Keratinocyte (primary cell): ENCODE measurements at regions not wholly inside any gene's neighbourhood (a gene's known extent, or its start where the extent isn't known, plus 50 kb on each side); places are given as distances from the start of the nearest gene placed in this dataset.

Experiments used
- DNase-seq: peaks from one replicate; pipeline ENCODE4 v3.0.0-alpha.2; 2011; ENCODE audit warnings: low read depth, missing footprints, low spot score
- FAIRE-seq: peaks from 2 replicates; lab custom pipeline; 2011; peaks lifted over from hg19 to GRCh38; lab: Jason Lieb, UNC
- H2AFZ ChIP-seq: 2 replicates; pipeline ENCODE4 v1.6.0; 2012; ENCODE audit warnings: low read length, control low read depth, inconsistent platforms; ENCODE audit not compliant: control insufficient read depth
- H3K27ac ChIP-seq: 2 replicates; pipeline ENCODE4 v1.5.1; 2011; ENCODE audit warnings: low read length; ENCODE audit not compliant: control insufficient read depth, insufficient read depth
- H3K27me3 ChIP-seq: 3 replicates; pipeline ENCODE4 v1.6.0; 2011; ENCODE audit warnings: low read length; ENCODE audit not compliant: control insufficient read depth, insufficient read depth; ENCODE audit errors: extremely low read depth
- H3K36me3 ChIP-seq, 2 experiments: 2 replicates in 1 of 2; 3 replicates in 1 of 2; pipeline ENCODE4 v1.5.1; 2011; ENCODE audit warnings: low read length in 2 of 2, mild to moderate bottlenecking in 1 of 2; ENCODE audit not compliant: control insufficient read depth in 2 of 2, insufficient read depth in 2 of 2; ENCODE audit errors: extremely low read depth in 1 of 2
- H3K4me1 ChIP-seq: 3 replicates; pipeline ENCODE4 v1.5.1; 2011; ENCODE audit warnings: low read length; ENCODE audit not compliant: control insufficient read depth, insufficient read depth; ENCODE audit errors: extremely low read depth
- H3K4me2 ChIP-seq: 3 replicates; pipeline ENCODE4 v1.6.0; 2011; ENCODE audit warnings: low read depth, low read length; ENCODE audit not compliant: control insufficient read depth, insufficient read depth; ENCODE audit errors: extremely low read depth
- H3K4me3 ChIP-seq, 3 experiments: fragments of 200-600 bp in 1 of 3; sonication (generic) in 1 of 3; 2 replicates in 2 of 3; 3 replicates in 1 of 3; pipeline ENCODE4 v1.5.1; 2011 to 2016; ENCODE audit warnings: low read length in 3 of 3, mild to moderate bottlenecking in 3 of 3, control low read depth in 2 of 3, inconsistent platforms in 1 of 3, low read depth in 1 of 3, mixed read lengths in 1 of 3, mixed run types in 1 of 3, moderate library complexity in 1 of 3; ENCODE audit not compliant: control insufficient read depth in 2 of 3, insufficient read depth in 2 of 3; ENCODE audit errors: extremely low read depth in 1 of 3
- H3K79me2 ChIP-seq: 2 replicates; pipeline ENCODE4 v1.6.0; 2012; ENCODE audit warnings: low read length; ENCODE audit not compliant: control insufficient read depth, insufficient read depth
- H3K9ac ChIP-seq: 3 replicates; pipeline ENCODE4 v1.6.0; 2011; ENCODE audit warnings: low read length; ENCODE audit not compliant: control insufficient read depth, insufficient read depth; ENCODE audit errors: extremely low read depth
- H3K9me1 ChIP-seq: 3 replicates; pipeline ENCODE4 v1.6.0; 2011; ENCODE audit warnings: low read length; ENCODE audit not compliant: control insufficient read depth, insufficient read depth; ENCODE audit errors: extremely low read depth
- H3K9me3 ChIP-seq: 2 replicates; pipeline ENCODE4 v1.5.1; 2012; ENCODE audit warnings: low read depth, low read length; ENCODE audit not compliant: control insufficient read depth
- H4K20me1 ChIP-seq: 3 replicates; pipeline ENCODE4 v1.6.0; 2011; ENCODE audit warnings: low read length; ENCODE audit not compliant: control insufficient read depth, insufficient read depth; ENCODE audit errors: extremely low read depth
- CTCF ChIP-seq, 3 experiments: IDR thresholded peaks in 1 of 3; conservative IDR thresholded peaks in 1 of 3; optimal IDR thresholded peaks in 1 of 3; 2 replicates in 2 of 3; 3 replicates in 1 of 3; pipeline versions ENCODE3 to v1.5.1; 2011; ENCODE audit warnings: low read length in 3 of 3, mild to moderate bottlenecking in 3 of 3, moderate library complexity in 2 of 3, control low read depth in 1 of 3, inconsistent platforms in 1 of 3; ENCODE audit not compliant: insufficient read depth in 2 of 3; ENCODE audit errors: extremely low read depth in 1 of 3
- EZH2 ChIP-seq: IDR thresholded peaks from one replicate; pipeline ENCODE4 v1.6.1; 2012; ENCODE audit warnings: inconsistent platforms, mild to moderate bottlenecking, low read length, moderate library complexity
- dilution Hi-C: fragments of 300-500 bp; cut with MboI; formaldehyde crosslinking; loops from one replicate; pipeline ENCODE4 v1.7.0; 2020; ENCODE audit warnings: low sequenced_read_pairs; ENCODE audit not compliant: extremely low pct_ligation_motif_present

GRCh38 chr10:131685007-131685406, 215.8 kb upstream of the PPP2R2D start:
- H3K4me3 ChIP-seq, result no peak overlapping the region
- H3K9me1 ChIP-seq, result no peaks in the 10 kb centered on the region
- no peaks in the 10 kb centered on the region for H3K79me2 ChIP-seq
- H4K20me1 ChIP-seq, result no peaks in the 10 kb centered on the region
- TF ChIP-seq CTCF (optimal IDR thresholded peaks at IDR 0.05 in 1 of 3, IDR thresholded peaks at IDR 0.05 in 1 of 3, conservative IDR thresholded peaks at IDR 0.05 in 1 of 3; ENCODE audit: extremely low read depth in 1 of 3, insufficient read depth in 2 of 3, low read length in 3 of 3), result no peak
- no peak for TF ChIP-seq EZH2
- H3K36me3 ChIP-seq, result no peaks in the 10 kb centered on the region
- peaks cover 20% of the 10 kb centered on the region for H3K9me3 ChIP-seq
- no peaks in the 10 kb centered on the region for H3K27me3 ChIP-seq
- dilution Hi-C loops, result no loop called here
- no peak overlapping the region for H3K27ac ChIP-seq
- DNase-seq (no peak), FAIRE-seq (no peak)
- no peaks in the 10 kb centered on the region for H3K4me1 ChIP-seq
- H3K9ac ChIP-seq, result no peak overlapping the region
- H3K4me2 ChIP-seq, result no peak overlapping the region
- H2AFZ ChIP-seq, result no peak overlapping the region

DNA sequence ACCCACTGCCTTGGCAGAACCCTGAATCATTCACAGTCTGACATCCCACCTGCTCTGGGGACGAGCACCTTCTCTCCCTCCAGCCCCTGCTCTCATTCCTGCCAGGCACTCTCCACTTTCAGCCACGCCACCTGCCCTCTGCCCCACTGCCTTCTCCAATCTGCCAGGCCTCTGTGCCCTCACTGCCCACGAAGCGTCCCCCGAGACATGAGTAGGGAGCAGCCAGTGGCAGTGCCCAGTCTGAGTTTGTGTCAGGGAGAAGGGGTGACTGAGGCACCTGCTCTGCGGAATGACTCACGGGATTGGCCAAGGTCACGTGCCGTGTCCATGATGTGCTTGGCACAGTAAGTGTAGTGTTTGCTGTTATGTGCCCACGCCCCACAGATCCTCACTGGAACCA, 215.2 kb upstream of the PPP2R2D start:
- no peak for FAIRE-seq
- H3K9me3 ChIP-seq, result peaks cover 20% of the 10 kb centered on the region
- DNase-seq, result no peak

More for the DNA sequence above, 215.2 kb upstream of the PPP2R2D start:
- Histone ChIP-seq H3K9ac (no peak overlapping the region), H2AFZ (no peak overlapping the region), H3K4me3 (no peak overlapping the region), H3K9me1 (no peaks in the 10 kb centered on the region), H3K36me3 (no peaks in the 10 kb centered on the region), H3K27me3 (no peaks in the 10 kb centered on the region), H3K27ac (no peak overlapping the region), H3K79me2 (no peaks in the 10 kb centered on the region), H3K4me1 (no peaks in the 10 kb centered on the region), H3K4me2 (no peak overlapping the region), H4K20me1 (no peaks in the 10 kb centered on the region)
- dilution Hi-C loops, result no loop called here
- TF ChIP-seq CTCF (optimal IDR thresholded peaks at IDR 0.05 in 1 of 3, IDR thresholded peaks at IDR 0.05 in 1 of 3, conservative IDR thresholded peaks at IDR 0.05 in 1 of 3; ENCODE audit: extremely low read depth in 1 of 3, insufficient read depth in 2 of 3, low read length in 3 of 3) (no peak), EZH2 (no peak)
